Activated CD8-positive, alpha-beta memory T cell treated with anti-CD3 and anti-CD28 coated beads, Interleukin-2, amount 50 U/mL, for 4 hours (primary cell): ENCODE measurements at regions not wholly inside any gene's neighbourhood (a gene's known extent, or its start where the extent isn't known, plus 50 kb on each side); places are given as distances from the start of the nearest gene placed in this dataset.

Source experiments
- DNase-seq: peaks from one replicate; pipeline ENCODE4 v3.0.0-alpha.2; 2020

DNA sequence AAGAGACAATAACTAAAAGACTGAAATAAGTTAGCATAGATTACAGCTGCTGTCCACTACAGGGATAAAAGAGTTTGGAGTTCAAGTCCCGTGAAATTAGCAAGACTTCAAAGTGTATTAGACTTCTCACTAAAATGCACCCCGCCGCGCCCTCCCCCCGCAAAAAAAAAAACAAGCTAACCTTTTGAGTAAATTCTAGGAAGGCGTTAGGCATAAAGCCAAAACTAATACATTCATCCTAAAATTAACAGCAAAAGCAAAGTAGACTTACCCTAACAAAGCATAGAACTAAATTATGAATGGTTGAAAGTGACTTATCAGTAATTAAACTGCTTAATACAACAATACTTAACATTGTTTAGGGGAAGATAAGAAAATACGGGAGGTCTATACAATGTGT lies 581.0 kb upstream of the CHORDC1 start:
- no peak for DNase-seq

DNA sequence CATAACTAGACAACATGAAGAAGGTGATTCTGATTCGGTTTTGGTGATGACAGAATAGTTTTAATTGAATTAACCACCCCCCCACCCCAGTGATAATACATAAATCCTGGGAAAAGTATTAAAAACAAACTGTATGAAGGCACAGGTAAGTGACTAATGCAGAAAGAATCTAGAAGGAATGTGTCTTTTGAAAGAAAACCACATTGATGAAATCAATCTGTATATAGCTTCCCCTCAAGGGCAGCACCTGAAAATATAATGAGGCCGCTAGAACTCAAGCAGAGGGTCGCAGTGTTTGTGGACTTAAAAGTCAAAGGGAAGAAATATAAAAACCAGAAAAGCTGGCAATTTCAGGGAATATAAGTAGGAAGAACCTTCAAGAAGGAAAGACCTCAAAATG lies 580.5 kb upstream of the CHORDC1 start:
- no peak for DNase-seq

- no peak for DNase-seq
Observed at GRCh38 chr11:90798769-90799168, 575.9 kb upstream of the CHORDC1 start.

- DNase-seq = no peak
Observed at GRCh38 chr11:90795746-90796145, 572.9 kb upstream of the CHORDC1 start.

DNA sequence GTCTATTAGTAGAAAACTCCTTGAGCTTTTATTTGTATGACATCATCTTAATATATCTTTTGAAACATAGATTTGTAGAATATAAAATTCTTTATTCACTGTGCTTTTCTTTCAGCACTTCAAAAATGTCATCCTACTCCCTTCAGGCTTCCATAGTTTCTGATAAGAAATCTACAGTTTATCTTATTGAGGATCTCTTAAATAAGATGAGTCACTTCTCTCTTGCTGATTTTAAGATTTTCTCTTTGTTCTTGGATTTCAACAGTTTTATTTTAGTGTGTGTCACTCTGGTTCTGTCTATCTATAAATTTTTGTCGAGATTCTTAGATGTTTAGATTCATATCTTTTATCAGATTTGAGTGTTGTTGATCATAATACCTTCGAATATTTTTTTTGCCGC lies 566.1 kb upstream of the CHORDC1 start:
- no peak for DNase-seq

GRCh38 chr11:90784241-90784814 lies 561.5 kb upstream of the CHORDC1 start:
- no peak for DNase-seq

GRCh38 chr11:90783111-90783510 lies 560.3 kb upstream of the CHORDC1 start:
- no peak for DNase-seq

GRCh38 chr11:90779098-90779497 lies 556.2 kb upstream of the CHORDC1 start:
- DNase-seq = no peak

GRCh38 chr11:90775567-90776165 lies 552.8 kb upstream of the CHORDC1 start:
- no peak for DNase-seq

- no peak for DNase-seq
Observed at GRCh38 chr11:90774727-90775566, 552.1 kb upstream of the CHORDC1 start.

DNA sequence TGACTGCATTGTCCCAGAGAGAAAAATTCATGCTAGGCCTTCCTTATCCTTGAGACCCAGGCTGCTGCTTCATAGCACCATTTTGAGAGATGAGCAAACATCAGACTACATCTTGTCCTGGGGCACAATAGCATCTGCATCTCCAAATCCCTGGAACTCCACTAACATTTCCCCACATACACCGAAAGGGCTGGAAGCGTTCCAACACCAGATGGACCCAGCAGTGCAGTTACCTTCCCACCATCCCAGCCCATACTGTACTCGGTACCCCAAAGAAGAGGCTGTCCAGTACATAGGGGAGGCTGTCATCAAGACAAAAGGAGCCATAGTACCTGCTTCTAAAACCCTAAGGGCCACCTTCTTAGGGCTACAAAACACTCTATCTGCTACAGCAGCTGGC lies 547.2 kb upstream of the CHORDC1 start:
- no peak for DNase-seq

GRCh38 chr11:90766121-90766520 lies 543.3 kb upstream of the CHORDC1 start:
- no peak for DNase-seq

- no peak for DNase-seq
Observed at GRCh38 chr11:90764691-90765090, 541.8 kb upstream of the CHORDC1 start.

DNA sequence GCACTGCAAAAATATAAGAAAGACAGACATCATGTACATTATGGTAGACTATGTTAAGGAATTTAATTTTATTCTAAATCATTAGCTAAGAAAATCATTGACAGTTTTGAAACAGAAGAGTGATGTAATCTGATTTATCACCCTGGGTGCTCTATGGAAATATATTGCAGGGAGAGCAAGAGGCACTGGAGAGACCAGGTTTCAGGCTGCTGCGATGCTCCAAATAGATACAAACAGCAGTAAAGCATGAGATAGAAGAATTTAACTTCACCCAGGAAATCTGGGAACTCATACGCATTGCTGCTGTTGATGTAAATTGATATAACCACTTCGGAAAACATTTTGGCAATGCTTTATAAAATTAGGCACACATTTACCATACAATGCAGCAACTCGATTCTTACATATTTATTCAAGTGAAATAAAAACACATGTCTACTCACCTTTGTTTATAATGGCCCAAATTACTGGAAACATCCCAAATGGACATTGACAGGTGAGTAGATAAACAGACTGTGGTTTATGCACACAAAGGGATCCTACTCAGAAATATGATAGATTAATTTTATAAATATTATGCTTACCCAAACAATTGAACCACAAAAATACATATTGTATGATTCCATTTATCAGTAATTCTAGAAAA lies 535.1 kb upstream of the CHORDC1 start:
- no peak for DNase-seq

GRCh38 chr11:90756617-90757016 lies 533.8 kb upstream of the CHORDC1 start:
- DNase-seq = no peak

- no peak for DNase-seq
Observed at GRCh38 chr11:90753546-90753945, 530.7 kb upstream of the CHORDC1 start.

DNA sequence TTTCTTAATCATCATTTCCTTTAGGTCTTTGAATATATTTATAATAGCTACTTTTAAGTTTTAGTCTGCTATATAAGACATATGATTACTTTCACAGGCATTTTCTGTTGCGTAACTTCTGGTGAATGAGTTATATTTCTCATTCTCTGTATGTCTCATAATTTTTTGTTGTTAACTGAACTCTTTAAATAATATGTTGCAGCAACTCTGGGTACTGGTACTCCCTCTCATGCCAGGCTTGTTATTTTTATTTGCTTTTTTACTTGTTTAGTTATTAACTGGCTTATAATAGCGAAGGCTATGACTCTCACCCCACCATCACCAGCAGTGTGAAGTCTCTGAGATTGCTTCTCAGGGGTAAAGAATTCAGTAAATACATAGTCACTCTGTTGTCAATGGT lies 524.2 kb upstream of the CHORDC1 start:
- DNase-seq = no peak

DNA sequence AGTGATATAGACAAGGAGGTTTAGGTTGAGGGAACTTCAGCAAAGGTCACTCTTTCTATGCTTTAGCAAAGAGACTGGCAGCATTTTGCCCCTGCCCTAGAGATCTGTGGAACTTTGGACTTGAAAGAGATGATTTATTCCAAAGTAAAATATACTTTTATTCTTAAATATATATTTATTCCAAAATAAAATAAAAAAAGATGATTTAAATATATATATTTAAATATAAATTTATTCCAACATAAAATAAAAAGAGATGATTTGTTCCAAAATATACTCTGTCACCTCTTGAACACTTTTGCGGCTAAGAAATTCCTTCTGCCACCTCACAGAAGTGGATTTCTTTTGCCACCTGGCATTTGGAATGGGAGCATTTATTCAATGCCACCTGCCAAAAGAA lies 521.3 kb upstream of the CHORDC1 start:
- no peak for DNase-seq

GRCh38 chr11:90738799-90739198 lies 516.0 kb upstream of the CHORDC1 start:
- DNase-seq = no peak

- no peak for DNase-seq
Observed at GRCh38 chr11:90737444-90738050, 514.7 kb upstream of the CHORDC1 start.

DNA sequence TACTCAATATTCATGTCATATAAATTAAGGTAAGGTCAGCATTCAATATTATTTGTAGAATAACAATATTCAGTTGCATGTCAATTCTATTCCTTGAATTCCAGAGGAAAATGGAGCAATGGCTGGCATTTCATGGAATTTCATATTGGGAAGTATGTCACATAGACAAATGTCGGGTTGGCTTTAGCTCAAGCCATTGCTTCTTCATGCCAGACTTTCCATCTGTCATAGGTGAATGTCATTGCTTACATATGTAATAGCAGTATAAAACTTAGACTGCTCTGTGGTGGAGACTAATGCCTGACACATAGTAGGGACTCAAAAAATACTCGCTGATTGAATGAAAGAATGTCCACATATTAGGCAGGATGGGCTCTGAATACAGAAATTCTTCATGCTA lies 509.6 kb upstream of the CHORDC1 start:
- no peak for DNase-seq

- no peak for DNase-seq
Observed at GRCh38 chr11:90723475-90723874, 500.6 kb upstream of the CHORDC1 start.

DNA sequence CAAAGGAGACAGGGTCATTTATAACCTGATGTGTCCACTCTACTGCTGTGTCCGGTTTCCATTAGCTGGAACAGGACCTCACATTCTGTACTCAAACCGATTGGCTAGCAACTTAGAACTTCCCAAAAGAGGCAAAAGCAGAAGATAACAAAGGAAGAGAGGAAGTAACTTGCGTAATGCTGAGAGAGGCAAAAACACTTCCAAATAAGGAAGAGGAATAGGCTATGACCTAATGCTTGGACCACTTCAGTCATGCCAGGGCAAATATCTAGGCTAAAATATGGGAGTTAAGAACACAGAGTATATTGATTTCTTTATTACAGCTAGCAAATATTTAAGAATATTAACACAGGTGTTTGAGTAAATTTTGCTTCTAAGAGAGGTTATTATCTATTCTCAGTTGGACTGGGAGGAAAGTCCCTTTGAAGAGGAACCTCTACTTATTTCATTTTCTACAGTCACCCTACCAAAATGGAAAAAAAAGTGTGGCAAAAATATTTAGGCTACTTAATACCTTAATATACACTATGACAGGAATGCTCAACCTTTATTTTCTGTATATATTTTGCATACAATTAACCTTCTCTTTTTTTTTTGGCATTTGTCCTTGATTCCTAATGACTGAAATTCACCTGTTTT lies 499.8 kb upstream of the CHORDC1 start:
- no peak for DNase-seq
